ENCODE measurements at regions not wholly inside any gene's neighbourhood (a gene's known extent, or its start where the extent isn't known, plus 50 kb on each side); places are given as distances from the start of the nearest gene placed in this dataset.

DNA sequence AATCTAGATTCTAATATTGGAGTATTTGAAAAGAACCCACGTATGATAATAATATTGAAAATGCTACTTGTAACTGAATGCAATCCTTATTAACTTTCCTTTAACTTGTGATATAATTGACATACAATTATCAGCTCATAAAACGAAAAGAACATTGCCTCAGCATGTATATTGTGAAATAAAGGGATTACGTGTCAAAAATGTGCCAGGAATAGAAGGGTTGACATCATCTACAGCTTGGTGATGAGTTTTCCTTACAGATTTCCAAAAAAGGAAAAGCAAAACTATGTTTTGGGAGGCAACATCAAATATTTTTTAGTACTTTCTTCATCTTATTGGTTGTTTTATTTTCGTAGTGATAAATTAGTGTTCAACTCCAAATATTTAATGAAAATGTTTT is 266.0 kb upstream of the PTGER4 start:
- DNase-seq = no peak

GRCh38 chr5:40412771-40413170 is 266.9 kb upstream of the PTGER4 start:
- no peak for DNase-seq

DNA sequence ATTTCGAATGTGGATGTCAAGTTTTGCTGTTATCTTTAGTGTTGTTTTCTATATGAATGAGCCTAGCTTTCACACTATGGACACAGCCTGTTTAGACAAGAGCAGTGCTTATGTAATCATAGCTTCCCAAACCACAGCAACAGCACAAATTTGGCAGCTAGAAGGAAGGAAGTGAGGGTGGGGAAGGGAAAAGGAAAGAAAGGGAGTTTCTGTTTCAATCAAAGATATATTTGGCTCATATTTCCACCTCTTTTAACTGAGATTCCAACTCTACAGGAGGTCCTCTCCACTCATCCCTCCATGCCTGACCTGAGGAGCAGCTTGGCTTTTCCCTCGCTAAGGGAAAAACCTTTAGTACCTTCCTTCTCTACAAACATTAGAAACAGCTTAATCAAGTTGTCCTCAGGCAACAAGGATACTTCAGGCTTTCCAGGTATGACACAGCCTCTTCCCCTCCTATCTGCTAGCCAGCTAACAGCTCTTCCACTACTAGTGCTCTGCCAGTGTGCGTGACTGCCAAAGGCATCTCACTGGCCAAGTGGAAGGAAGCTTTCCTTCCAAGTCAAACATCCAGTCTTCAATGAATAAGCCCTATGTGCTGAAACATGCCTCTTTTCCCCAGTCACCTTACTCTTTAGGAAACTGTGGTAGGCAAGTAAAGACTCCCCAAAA is 268.6 kb upstream of the PTGER4 start:
- no peak for DNase-seq

GRCh38 chr5:40410231-40410861 is 269.4 kb upstream of the PTGER4 start:
- DNase-seq = no peak

- no peak for DNase-seq
Observed at GRCh38 chr5:40409601-40410000, 270.1 kb upstream of the PTGER4 start.

DNA sequence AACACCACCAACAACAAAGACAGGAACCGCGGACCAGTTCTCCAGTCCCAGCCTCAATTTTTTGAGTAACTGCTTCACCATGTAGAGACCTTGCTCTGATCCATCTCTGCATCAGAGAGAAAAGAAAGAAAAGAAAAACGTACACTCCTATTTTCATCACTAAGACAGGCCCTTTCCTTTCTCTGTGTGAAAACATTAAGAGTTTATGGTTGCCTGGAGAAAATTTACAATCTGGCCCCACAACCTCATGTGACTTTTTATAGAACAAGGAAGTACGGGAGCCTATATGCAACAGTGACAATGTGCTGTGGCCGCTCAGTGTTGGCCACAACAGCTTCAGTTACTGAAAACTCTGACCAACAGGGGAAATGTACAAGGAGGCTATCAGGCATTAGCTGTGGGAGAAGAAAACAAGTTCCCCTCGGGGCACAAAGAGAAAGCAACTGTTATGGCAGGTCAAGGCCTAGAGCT is 272.9 kb upstream of the PTGER4 start:
- no peak for DNase-seq

- no peak for DNase-seq
Observed at GRCh38 chr5:40405996-40406740, 273.5 kb upstream of the PTGER4 start.

- DNase-seq = no peak
Observed at GRCh38 chr5:40405230-40405629, 274.5 kb upstream of the PTGER4 start.

- DNase-seq = no peak
Observed at GRCh38 chr5:40404613-40405012, 275.1 kb upstream of the PTGER4 start.

GRCh38 chr5:40402007-40402364 is 277.7 kb upstream of the PTGER4 start:
- no peak for DNase-seq

- DNase-seq = no peak
Observed at GRCh38 chr5:40401284-40402006, 278.3 kb upstream of the PTGER4 start.

- no peak for DNase-seq
Observed at GRCh38 chr5:40400245-40400644, 279.5 kb upstream of the PTGER4 start.

GRCh38 chr5:40399349-40399748 is 280.4 kb upstream of the PTGER4 start:
- DNase-seq = no peak

DNA sequence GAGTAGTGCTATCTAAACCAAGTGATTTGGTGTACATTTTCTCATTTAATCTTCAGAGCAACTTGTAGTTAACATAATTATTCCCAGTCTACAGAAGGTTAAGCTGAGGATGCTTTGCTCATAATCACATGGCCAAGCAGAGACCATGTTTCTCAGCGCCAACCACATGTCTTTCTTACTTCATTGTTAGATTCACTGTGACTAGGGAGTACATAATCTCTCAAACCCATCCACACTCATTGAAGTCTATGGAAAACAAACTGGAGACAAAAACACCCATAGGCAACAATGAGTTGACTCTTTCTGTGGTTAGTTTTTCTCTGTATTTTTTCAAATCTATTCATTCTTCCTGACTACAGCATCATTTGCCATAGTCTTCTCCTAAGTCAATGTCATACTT is 281.7 kb upstream of the PTGER4 start:
- no peak for DNase-seq

GRCh38 chr5:40397091-40397490 is 282.6 kb upstream of the PTGER4 start:
- DNase-seq = no peak

GRCh38 chr5:40396317-40396716 is 283.4 kb upstream of the PTGER4 start:
- no peak for DNase-seq

- no peak for DNase-seq
Observed at GRCh38 chr5:40395251-40395650, 284.5 kb upstream of the PTGER4 start.

GRCh38 chr5:40394698-40395097 is 285.0 kb upstream of the PTGER4 start:
- no peak for DNase-seq

GRCh38 chr5:40391642-40392041 is 288.1 kb upstream of the PTGER4 start:
- no peak for DNase-seq

DNA sequence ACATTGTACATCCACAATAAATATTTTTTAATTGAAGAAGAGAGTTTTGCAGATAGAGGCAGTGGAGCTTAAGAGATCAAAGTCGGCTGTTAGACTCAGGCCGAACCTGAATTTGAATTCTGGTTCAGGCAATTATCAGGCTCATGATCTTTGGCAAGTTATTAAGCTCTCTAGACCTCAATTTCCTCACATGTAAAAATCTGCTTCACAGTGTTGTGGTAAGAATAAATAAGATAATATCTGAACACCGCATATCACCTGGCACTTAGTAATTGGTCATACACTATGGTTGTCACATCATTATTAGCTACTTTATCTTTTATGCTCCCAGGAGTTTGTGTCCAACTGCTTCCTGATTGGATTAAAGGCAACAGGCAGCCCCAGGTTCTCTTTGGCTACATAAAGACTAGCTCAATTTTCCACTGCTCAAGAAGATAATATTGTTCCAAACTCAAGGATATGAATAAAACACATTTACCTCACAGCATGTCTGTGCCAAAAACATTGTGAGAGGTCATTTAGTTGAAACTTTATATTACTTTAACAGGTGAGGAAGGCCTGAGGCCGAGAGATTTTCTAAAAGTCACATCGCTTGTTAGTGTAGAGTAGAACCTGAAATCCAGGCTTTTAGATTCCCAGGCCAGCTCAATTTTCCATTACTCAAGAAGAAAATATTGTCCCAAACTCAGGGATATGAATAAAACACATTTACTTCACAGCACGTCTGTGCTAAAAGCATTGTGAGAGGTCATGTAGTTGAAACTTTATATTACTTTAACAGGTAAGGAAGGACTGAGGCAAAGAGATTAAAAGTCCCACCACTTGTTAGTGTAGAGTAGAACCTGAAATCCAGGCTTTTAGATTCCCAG is 289.2 kb upstream of the PTGER4 start:
- DNase-seq = no peak

- DNase-seq = no peak
Observed at GRCh38 chr5:40389591-40389990, 290.1 kb upstream of the PTGER4 start.

GRCh38 chr5:40386289-40386688 is 293.4 kb upstream of the PTGER4 start:
- DNase-seq = no peak

DNA sequence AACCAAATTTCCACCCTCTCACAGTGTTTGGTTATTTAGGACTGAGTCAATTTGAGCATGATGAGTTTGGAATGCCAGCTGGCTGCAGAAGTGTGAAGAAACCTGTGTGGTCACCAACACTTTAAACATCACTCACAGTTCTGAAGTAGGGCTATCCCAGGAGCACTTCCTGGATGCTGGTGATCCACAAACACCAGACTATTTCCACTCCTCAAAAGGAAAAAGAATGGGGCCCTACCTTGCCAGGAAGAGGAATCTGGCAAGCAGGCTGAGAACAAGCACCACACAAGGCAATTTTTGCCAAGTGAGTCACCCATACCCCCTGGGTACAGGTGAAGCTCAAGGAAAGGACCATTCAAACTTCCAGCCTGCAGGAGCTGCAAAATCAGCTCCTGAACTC is 294.2 kb upstream of the PTGER4 start:
- DNase-seq = no peak
